ENCODE measurements at regions not wholly inside any gene's neighbourhood (a gene's known extent, or its start where the extent isn't known, plus 50 kb on each side); places are given as distances from the start of the nearest gene placed in this dataset.

- TF ChIP-seq CTCF (IDR thresholded peaks at IDR 0.05; ENCODE audit: low read depth, low read length) (no peak), POLR2A (IDR thresholded peaks at IDR 0.05; ENCODE audit: extremely low read depth, insufficient read length) (no peak), MYC (IDR thresholded peaks at IDR 0.05; ENCODE audit: low read depth, low read length) (no peak), MAX (IDR thresholded peaks at IDR 0.05; ENCODE audit: low read depth, low read length) (no peak)
Observed at GRCh38 chr13:86447479-86447878, 648.3 kb upstream of the SLITRK6 start.
